ENCODE measurements at regions not wholly inside any gene's neighbourhood (a gene's known extent, or its start where the extent isn't known, plus 50 kb on each side); places are given as distances from the start of the nearest gene placed in this dataset.

DNA sequence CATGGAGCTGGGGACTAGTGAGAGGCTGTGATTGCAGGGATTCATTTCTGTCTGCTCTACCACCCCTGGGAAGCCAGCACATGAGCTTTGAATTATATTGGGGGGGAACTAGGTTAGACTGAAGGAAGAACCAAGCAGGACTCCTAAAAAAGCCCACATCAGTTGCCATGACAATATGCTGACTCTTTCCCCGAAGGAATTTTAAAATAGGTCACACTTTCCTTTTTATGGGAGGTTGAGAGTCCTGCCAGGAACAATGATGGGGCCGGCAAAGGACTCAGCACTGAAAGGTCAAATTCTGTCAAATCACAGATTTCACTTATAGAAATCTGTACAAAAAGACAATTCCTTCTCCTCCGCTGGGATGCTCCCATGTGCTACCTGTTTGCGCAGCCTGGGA lies 130.8 kb downstream of the ZNF621 start:
- TF ChIP-seq, protein P1, sequence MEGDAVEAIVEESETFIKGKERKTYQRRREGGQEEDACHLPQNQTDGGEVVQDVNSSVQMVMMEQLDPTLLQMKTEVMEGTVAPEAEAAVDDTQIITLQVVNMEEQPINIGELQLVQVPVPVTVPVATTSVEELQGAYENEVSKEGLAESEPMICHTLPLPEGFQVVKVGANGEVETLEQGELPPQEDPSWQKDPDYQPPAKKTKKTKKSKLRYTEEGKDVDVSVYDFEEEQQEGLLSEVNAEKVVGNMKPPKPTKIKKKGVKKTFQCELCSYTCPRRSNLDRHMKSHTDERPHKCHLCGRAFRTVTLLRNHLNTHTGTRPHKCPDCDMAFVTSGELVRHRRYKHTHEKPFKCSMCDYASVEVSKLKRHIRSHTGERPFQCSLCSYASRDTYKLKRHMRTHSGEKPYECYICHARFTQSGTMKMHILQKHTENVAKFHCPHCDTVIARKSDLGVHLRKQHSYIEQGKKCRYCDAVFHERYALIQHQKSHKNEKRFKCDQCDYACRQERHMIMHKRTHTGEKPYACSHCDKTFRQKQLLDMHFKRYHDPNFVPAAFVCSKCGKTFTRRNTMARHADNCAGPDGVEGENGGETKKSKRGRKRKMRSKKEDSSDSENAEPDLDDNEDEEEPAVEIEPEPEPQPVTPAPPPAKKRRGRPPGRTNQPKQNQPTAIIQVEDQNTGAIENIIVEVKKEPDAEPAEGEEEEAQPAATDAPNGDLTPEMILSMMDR (IDR thresholded peaks at IDR 0.05; ENCODE audit: borderline replicate concordance, insufficient read depth, low read depth, low read length): no peak
- no peak overlapping the region for H3K4me3 ChIP-seq (ENCODE audit: low read depth, low read length)

DNA sequence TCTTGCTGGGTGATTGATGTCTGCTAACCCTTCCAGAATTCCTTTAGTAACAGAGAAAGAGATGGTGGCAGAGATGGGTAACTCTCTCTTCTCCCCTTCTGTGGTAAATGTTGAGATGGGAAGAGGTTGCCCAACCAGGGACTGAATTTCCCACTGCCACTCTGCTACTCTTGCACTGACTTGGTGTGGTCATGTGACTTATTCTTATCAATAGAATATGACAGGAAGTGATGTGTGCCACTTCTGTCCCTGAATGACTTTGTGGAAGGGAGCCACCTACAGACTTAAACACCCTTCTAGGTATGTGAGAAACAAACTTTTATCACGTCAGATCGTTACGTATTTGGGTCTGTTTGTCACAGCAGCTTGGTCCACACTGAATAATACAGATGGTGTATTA lies 132.9 kb downstream of the ZNF621 start:
- H3K4me3 ChIP-seq (ENCODE audit: low read depth, low read length): no peak overlapping the region
- TF ChIP-seq, protein P1 (IDR thresholded peaks at IDR 0.05; ENCODE audit: borderline replicate concordance, insufficient read depth, low read depth, low read length): no peak

DNA sequence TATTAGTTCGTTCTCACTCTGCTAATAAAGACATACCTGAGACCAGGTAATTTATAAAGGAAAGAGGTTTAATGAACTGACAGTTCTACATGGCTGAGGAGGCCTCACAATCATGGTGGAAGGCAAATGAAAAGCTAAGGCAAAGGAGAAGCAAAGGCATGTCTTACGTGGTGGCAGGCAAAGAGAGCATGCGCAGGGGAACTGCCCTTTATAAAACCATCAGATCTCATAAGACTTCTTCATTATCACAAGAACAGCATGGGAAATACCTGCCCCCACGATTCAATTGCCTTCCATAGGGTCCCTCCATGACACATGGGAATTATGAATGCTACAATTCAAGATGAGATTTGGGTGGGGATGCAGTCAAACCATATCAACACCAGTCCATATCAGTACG lies 133.5 kb downstream of the ZNF621 start:
- TF ChIP-seq, protein P1 (IDR thresholded peaks at IDR 0.05; ENCODE audit: borderline replicate concordance, insufficient read depth, low read depth, low read length): no peak

DNA sequence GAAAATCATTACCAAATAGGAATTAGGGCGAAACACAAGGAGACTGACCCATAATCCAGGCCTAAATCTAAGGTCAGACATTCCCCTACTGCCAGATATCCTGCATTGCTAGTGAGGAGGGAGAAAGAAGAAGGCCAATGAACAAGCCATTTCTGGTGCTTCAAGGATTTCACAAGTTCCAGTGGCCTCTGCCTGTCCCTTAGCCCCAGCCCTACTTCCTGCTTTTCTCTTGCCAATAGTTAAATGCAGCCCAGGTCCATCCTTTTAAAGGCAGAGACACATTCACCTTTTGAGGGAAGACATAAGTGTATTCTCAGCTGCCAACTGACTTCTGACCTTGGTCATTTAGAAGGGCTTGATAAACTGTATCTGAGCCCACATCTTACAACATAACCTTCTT lies 135.8 kb downstream of the ZNF621 start:
- TF ChIP-seq, protein P1 (IDR thresholded peaks at IDR 0.05; ENCODE audit: borderline replicate concordance, insufficient read depth, low read depth, low read length): no peak
- no peak overlapping the region for H3K4me3 ChIP-seq (ENCODE audit: low read depth, low read length)

More for the DNA sequence above, 133.5 kb downstream of the ZNF621 start:
- H3K4me3 ChIP-seq (ENCODE audit: low read depth, low read length): no peak overlapping the region

DNA sequence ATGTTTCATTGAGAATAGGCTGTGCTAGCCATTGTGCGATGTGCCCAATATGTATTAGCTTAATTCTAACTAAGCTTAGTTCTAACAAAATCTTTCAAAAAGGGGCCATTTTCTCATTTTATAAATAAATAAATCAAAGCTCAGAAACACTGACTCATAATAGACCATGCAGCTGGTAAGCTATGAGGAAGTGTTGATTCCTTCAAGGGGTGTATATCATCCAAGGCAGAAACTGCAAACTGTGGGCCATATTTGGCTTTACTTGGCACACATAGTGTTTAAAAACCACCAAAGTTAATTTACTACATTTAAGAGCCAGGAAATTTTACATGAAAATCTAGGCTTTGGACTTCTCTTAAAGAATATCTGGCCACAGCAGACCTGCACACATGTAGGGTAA lies 136.5 kb downstream of the ZNF621 start:
- no peak overlapping the region for H3K4me3 ChIP-seq (ENCODE audit: low read depth, low read length)
- TF ChIP-seq, protein P1 (IDR thresholded peaks at IDR 0.05; ENCODE audit: borderline replicate concordance, insufficient read depth, low read depth, low read length): no peak

DNA sequence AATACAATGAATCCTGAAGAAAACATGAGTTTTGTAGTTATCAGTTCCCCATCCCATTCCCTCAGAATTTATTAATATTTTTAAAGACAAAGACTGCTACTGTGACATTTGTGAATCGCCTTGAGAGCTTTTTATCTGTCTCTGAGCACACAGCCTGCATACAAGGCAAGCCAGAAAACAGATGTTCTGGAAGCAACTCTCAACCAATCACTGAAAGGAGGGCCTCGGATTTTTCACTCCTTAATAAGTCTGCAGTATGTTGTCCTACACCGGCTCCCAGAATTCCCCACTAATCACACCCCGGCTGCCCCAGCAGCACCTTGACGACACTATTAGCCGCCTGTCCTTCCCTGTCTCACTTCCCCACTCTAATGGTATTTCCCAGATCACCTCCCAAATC lies 138.5 kb downstream of the ZNF621 start:
- TF ChIP-seq, protein P1 (IDR thresholded peaks at IDR 0.05; ENCODE audit: borderline replicate concordance, insufficient read depth, low read depth, low read length): no peak
- H3K4me3 ChIP-seq (ENCODE audit: low read depth, low read length): no peak overlapping the region

DNA sequence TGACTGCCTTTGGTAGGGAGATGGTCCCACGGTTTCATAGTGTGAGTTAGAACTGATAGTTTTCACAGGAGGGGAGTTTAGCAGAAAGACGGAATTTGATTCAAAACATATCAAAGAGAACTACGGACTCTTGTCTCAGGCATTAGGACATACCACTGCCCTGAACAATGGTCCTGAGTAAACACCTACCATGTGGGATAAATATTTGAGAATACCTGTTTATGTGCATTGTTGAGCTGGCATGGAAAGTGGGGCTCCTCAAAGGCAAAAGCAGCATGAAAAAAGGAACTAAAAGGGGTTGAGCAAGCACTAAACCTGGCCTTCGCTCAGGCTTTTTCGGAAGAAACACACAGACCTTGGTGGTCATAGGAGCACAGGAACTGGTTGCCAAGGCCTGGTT lies 144.4 kb downstream of the ZNF621 start:
- no peak overlapping the region for H3K4me3 ChIP-seq (ENCODE audit: low read depth, low read length)
- TF ChIP-seq, protein P1 (IDR thresholded peaks at IDR 0.05; ENCODE audit: borderline replicate concordance, insufficient read depth, low read depth, low read length): no peak

Measured in GM12875 (cell line).